Keratinocyte (primary cell): ENCODE measurements at regions not wholly inside any gene's neighbourhood (a gene's known extent, or its start where the extent isn't known, plus 50 kb on each side); places are given as distances from the start of the nearest gene placed in this dataset.

ENCODE experiments used
- CTCF ChIP-seq, 3 experiments: IDR thresholded peaks in 1 of 3; conservative IDR thresholded peaks in 1 of 3; optimal IDR thresholded peaks in 1 of 3; 2 replicates in 2 of 3; 3 replicates in 1 of 3; pipeline versions ENCODE3 to v1.5.1; 2011; ENCODE audit warnings: low read length in 3 of 3, mild to moderate bottlenecking in 3 of 3, moderate library complexity in 2 of 3, control low read depth in 1 of 3, inconsistent platforms in 1 of 3; ENCODE audit not compliant: insufficient read depth in 2 of 3; ENCODE audit errors: extremely low read depth in 1 of 3
- EZH2 ChIP-seq: IDR thresholded peaks from one replicate; pipeline ENCODE4 v1.6.1; 2012; ENCODE audit warnings: inconsistent platforms, mild to moderate bottlenecking, low read length, moderate library complexity

DNA sequence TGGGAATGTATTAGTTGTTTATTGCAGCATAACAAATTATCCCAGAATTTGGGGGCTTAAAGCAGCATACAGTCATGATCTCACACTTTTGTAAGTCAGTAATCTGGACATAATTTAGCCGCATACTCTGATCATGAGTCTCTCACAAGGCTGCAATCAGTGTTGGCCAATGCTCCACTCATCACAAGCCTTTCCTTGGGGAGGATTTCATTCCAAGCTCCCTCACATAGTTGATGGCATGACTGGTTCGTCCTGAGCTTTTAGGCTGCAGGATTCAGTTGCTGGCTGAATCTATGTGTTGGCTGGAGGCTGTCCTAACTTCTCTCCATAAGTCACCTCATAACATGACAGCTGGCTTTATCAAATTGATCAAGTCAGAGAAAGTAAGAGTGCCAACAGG, 1568.6 kb upstream of the PCDH7 start:
- TF ChIP-seq CTCF (optimal IDR thresholded peaks at IDR 0.05 in 1 of 3, IDR thresholded peaks at IDR 0.05 in 1 of 3, conservative IDR thresholded peaks at IDR 0.05 in 1 of 3; ENCODE audit: extremely low read depth in 1 of 3, insufficient read depth in 2 of 3, low read length in 3 of 3) (no peak), EZH2 (no peak)
